Cardiac muscle cell (in vitro differentiated cells and primary cell): ENCODE measurements at regions not wholly inside any gene's neighbourhood (a gene's known extent, or its start where the extent isn't known, plus 50 kb on each side); places are given as distances from the start of the nearest gene placed in this dataset.
A peak's percentile ranks its signal among the peaks of the same experiment; 100 is the strongest.

Experiments used
- DNase-seq, 2 donors: peaks; one replicate each; pipeline versions ENCODE4 v3.0.0 to v3.0.0-alpha.2; 2010 to 2017; ENCODE audit warnings: low read depth in 1 of 2, low spot score in 1 of 2
- H3K27ac ChIP-seq: fragments of 200-600 bp; sonication (generic); 2 replicates; pipeline ENCODE4 v1.5.1; 2016
- H3K27me3 ChIP-seq: fragments of 200-600 bp; sonication (generic); 2 replicates; pipeline ENCODE4 v1.6.0; 2016; ENCODE audit warnings: control low read depth
- H3K36me3 ChIP-seq: fragments of 200-600 bp; sonication (generic); 2 replicates; pipeline ENCODE4 v1.5.1; 2016; ENCODE audit warnings: control low read depth
- H3K4me1 ChIP-seq: fragments of 200-600 bp; sonication (generic); 2 replicates; pipeline ENCODE4 v1.8.1; 2017; ENCODE audit warnings: low read depth, mild to moderate bottlenecking, mixed run types
- H3K4me3 ChIP-seq: fragments of 200-600 bp; sonication (generic); 2 replicates; pipeline ENCODE4 v1.5.1; 2016; ENCODE audit warnings: mild to moderate bottlenecking
- H3K9me3 ChIP-seq: fragments of 200-600 bp; sonication (generic); 2 replicates; pipeline ENCODE4 v1.5.1; 2017; ENCODE audit warnings: low read depth, mild to moderate bottlenecking, control low read depth
- CTCF ChIP-seq: IDR thresholded peaks from 2 replicates; pipeline ENCODE4 v1.5.1; 2012; ENCODE audit warnings: low read depth, mild to moderate bottlenecking, low read length

DNA sequence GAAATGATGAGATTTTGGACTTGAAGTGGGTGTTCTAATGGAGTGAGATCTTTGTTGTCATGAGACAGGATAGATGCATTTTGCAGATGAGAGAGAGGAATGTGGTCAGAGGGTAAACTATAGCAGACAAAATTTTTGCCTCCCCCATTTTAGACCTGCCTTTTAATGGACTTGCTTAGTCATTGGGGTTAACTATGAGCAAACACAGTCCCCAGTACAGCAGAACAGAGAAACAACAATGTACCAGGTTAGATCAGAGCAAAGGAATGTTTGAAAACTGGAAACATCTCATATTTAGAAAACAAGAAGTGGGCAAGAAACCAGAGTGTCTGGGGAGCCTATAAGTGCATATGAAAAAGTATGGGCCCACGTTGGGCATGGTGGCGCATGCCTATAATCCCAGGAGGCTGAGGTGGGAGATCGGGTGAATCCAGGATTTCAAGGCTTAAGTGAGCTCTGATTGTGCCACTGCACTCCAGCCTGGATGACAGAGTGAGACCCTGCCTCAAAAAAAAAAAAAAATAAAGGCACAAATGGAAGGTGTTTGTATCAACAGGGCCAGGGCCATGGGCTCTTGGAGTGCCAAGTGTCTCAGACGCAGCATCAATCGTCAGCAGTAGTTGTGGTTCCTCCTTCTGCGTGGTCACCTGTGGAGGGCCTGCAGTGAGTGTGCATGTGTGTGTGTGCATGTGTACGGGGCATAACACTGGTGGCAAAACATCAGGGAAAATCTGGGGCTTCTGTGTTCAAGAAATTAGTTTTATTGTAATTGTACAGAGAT lies 214.4 kb upstream of the S1PR3 start:
- peak in 1 of 2 donors; percentile 87 for DNase-seq
- no peak overlapping the region for H3K4me3 ChIP-seq
- H3K27me3 ChIP-seq = no peaks in the 10 kb centered on the region
- H3K27ac ChIP-seq = no peak overlapping the region
- no peaks in the 10 kb centered on the region for H3K36me3 ChIP-seq
- H3K9me3 ChIP-seq = no peaks in the 10 kb centered on the region
- H3K4me1 ChIP-seq = no peaks in the 10 kb centered on the region
- no peak for TF ChIP-seq CTCF

DNA sequence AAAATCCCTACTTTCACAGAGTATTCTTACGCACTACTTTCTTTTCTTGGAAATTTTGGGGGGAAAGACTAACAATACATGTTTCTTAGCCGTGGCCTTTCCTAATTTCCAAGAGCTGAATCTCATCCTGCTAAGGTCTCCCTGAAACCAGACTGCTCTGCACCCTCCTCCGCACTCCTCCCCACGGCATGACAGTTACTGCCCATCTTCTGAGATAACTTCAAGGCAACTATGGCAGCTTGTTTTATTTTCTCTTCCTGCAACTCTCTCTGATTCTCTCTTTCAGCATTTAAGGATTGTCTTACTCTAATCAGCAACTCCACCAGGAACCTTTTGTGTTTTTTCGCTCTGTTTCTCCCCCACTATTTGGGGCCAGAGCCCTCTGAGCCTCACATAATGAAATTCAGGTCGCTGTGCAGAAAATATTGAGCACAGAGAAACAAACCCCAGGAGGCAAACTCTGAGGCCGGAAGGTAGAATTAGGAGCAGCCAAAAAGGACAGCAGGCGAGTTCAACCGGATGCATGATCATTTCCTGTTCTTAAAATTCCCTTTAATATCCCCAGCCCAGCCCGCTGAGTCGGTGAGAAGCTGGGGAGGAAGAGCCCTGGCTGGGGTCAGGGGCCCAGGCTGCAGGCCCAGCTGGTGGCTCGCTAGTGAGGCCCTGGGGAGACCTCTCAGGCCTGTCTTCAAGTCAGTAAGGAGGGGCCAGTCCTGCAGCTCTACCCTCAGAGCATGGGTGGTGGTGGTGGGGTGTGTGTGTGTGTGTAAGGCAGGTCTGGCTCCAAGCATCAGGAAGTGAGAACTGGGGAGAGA lies 213.6 kb upstream of the S1PR3 start:
- Histone ChIP-seq H3K4me1 (no peaks in the 10 kb centered on the region), H3K36me3 (no peaks in the 10 kb centered on the region), H3K27ac (no peak overlapping the region), H3K4me3 (no peak overlapping the region), H3K9me3 (no peaks in the 10 kb centered on the region), H3K27me3 (no peaks in the 10 kb centered on the region)
- TF ChIP-seq CTCF = no peak
- DNase-seq = peak in 1 of 2 donors; percentile 87

DNA sequence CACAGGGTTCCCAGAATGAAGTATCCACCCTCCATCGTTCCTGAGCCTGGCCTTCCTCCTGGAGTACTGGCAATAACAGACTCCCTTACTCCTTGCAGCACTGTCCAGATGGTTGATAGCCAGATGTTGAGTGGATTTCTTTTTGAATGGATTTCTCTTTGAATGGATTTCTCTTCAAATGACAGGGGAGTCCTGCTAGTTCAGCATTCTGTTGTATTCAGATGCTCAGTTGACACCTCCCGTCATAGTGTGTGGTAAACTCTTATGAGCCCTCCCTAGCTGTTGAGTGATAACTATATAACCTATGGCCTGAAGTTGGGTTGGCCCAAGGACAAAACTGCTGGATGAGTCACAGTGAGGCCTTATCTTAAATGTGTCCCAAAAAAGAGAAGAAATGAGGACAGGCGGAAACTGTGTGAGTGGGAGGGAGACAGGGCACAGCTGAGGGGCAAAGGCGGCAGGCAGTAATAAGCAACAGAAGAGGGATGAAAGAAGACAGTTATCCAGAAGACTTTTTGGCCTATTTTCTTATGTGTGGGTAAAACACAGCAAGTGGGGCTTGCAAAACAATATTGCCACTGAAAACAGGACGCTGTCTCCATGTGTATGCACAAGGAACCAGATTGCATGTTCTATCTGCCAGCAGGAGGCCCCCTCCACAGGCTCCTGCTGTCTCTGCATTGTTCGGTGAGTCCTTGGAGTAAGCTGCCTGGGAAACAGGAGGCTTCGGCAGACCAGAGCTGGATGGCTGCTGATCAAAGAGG lies 209.5 kb upstream of the S1PR3 start:
- TF ChIP-seq CTCF = peak; percentile 81
- Histone ChIP-seq H3K4me3 (no peak overlapping the region), H3K36me3 (no peaks in the 10 kb centered on the region), H3K9me3 (no peaks in the 10 kb centered on the region), H3K27ac (no peak overlapping the region), H3K27me3 (no peaks in the 10 kb centered on the region), H3K4me1 (peaks cover 8% of the 10 kb centered on the region)
- DNase-seq = peak; percentile 61 to 96

DNA sequence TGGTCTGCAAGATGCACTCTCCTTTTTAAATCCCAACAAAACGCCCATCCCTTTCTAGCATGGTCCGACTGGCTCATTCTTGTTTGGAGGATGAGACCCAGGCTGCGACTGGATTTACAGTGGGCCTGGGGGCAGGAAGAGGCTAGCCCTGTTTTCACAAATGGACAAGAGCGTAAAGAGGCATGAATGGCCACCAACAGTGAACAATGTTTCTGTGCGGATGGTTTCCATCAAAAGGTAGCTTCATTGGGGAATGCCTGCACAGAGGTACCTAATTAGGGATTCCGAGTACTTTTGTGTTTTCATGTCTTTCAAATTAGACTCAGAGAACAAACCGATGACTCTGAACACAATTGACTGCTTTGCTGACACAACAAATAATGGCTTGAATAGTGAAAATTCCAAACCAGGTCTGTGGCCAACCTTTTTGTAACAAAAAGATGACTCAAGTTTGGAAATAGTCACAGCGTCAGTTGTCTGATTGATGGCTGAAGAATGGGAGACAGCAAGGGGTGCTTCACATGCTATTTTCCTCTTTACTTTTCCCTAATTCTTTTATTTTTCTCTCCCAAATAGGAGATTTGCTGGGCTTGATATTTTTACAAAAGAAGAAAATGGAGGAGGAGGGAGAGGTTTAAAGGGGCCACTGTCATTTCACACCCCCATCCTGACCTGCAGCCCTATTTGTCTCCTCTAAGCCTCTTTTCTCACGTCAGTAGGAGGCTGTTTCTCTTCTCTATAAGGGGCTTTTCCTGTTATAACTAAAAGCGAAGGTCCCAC lies 208.1 kb upstream of the S1PR3 start:
- Histone ChIP-seq H3K36me3 (no peaks in the 10 kb centered on the region), H3K27ac (no peak overlapping the region), H3K27me3 (no peaks in the 10 kb centered on the region), H3K4me3 (no peak overlapping the region), H3K9me3 (no peaks in the 10 kb centered on the region), H3K4me1 (peaks cover 16% of the 10 kb centered on the region)
- no peak for TF ChIP-seq CTCF
- no peak for DNase-seq

DNA sequence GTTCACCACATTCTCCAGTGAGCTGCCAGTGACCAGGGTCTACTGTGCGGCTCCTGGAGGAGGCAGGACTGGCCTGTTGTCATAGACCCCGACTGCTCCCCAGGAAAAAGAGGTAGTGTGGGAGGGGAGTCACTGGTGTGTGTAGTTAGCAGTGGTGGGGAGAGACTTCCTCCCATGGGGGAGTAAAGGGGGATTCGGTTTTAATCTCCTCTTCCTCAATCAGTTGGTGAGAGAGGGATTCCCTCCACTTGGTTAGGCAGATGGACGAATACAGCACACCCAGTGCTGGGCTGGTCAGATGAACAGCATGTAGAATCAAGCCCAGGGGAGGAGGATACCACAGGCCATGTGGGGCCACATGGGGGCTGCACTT lies 207.6 kb upstream of the S1PR3 start:
- H3K4me3 ChIP-seq = no peak overlapping the region
- peaks cover 16% of the 10 kb centered on the region for H3K4me1 ChIP-seq
- H3K27ac ChIP-seq = no peak overlapping the region
- H3K9me3 ChIP-seq = no peaks in the 10 kb centered on the region
- no peaks in the 10 kb centered on the region for H3K27me3 ChIP-seq
- no peak for DNase-seq
- no peak for TF ChIP-seq CTCF
- no peaks in the 10 kb centered on the region for H3K36me3 ChIP-seq
